ENCODE measurements at regions not wholly inside any gene's neighbourhood (a gene's known extent, or its start where the extent isn't known, plus 50 kb on each side); places are given as distances from the start of the nearest gene placed in this dataset.

GRCh38 chr11:103773537-103773936 lies 262.9 kb upstream of the DDI1 start:
- Histone ChIP-seq H3K9ac (no peak overlapping the region), H3K9me3 (no peaks in the 10 kb centered on the region), H3K4me1 (peaks cover 18% of the 10 kb centered on the region; the same call in 1 of the 2 replicates), H4K20me1 (no peaks in the 10 kb centered on the region), H3K4me2 (peak overlapping the region; percentile 16; the same call in 1 of the 2 replicates), H3K27ac (no peak overlapping the region), H3K4me3 (no peak overlapping the region), H3K36me3 (no peaks in the 10 kb centered on the region), H3K27me3 (no peaks in the 10 kb centered on the region)
- no peak for TF ChIP-seq Cebpa-rat (IDR thresholded peaks at IDR 0.05)

- no peaks in the 10 kb centered on the region for H3K27me3 ChIP-seq
- TF ChIP-seq Cebpa-rat (IDR thresholded peaks at IDR 0.05) = no peak
- no peaks in the 10 kb centered on the region for H3K36me3 ChIP-seq
- H3K4me1 ChIP-seq = 0 out of 2 replicates have a peak, but pooled peaks cover 9% of the 10 kb centered on the region
- H3K27ac ChIP-seq = no peak overlapping the region
- no peak overlapping the region for H3K9ac ChIP-seq
- H4K20me1 ChIP-seq = no peaks in the 10 kb centered on the region
- H3K9me3 ChIP-seq = no peaks in the 10 kb centered on the region
- H3K4me2 ChIP-seq = no peak overlapping the region
- no peak overlapping the region for H3K4me3 ChIP-seq
Measured at GRCh38 chr11:103779054-103779453, 257.4 kb upstream of the DDI1 start.

GRCh38 chr11:103789952-103790351 lies 246.5 kb upstream of the DDI1 start:
- Histone ChIP-seq H3K4me3 (no peak overlapping the region), H3K4me2 (no peak overlapping the region), H4K20me1 (no peaks in the 10 kb centered on the region), H3K36me3 (no peaks in the 10 kb centered on the region), H3K27me3 (no peaks in the 10 kb centered on the region), H3K9me3 (peaks cover 12% of the 10 kb centered on the region; the same call in 1 of the 2 replicates), H3K27ac (no peak overlapping the region), H3K4me1 (no peaks in the 10 kb centered on the region), H3K9ac (no peak overlapping the region)
- no peak for TF ChIP-seq Cebpa-rat (IDR thresholded peaks at IDR 0.05)

GRCh38 chr11:103792981-103793468 lies 243.4 kb upstream of the DDI1 start:
- Histone ChIP-seq H3K4me1 (peaks cover 8% of the 10 kb centered on the region), H3K27ac (no peak overlapping the region), H3K27me3 (no peaks in the 10 kb centered on the region), H4K20me1 (no peaks in the 10 kb centered on the region), H3K36me3 (no peaks in the 10 kb centered on the region), H3K9ac (no peak overlapping the region), H3K4me2 (no peak overlapping the region), H3K4me3 (no peak overlapping the region), H3K9me3 (no peaks in the 10 kb centered on the region)
- TF ChIP-seq Cebpa-rat (IDR thresholded peaks at IDR 0.05) = no peak

GRCh38 chr11:103794262-103794661 lies 242.2 kb upstream of the DDI1 start:
- H3K4me1 ChIP-seq = peaks cover 19% of the 10 kb centered on the region
- H3K9ac ChIP-seq = no peak overlapping the region
- H3K9me3 ChIP-seq = no peaks in the 10 kb centered on the region
- no peak overlapping the region for H3K27ac ChIP-seq
- no peaks in the 10 kb centered on the region for H4K20me1 ChIP-seq
- H3K4me3 ChIP-seq = no peak overlapping the region
- no peaks in the 10 kb centered on the region for H3K27me3 ChIP-seq
- no peak for TF ChIP-seq Cebpa-rat (IDR thresholded peaks at IDR 0.05)
- H3K4me2 ChIP-seq = no peak overlapping the region
- H3K36me3 ChIP-seq = no peaks in the 10 kb centered on the region

GRCh38 chr11:103798026-103798425 lies 238.4 kb upstream of the DDI1 start:
- TF ChIP-seq Cebpa-rat (IDR thresholded peaks at IDR 0.05) = no peak
- no peaks in the 10 kb centered on the region for H3K27me3 ChIP-seq
- no peak overlapping the region for H3K4me3 ChIP-seq
- H3K36me3 ChIP-seq = no peaks in the 10 kb centered on the region
- no peaks in the 10 kb centered on the region for H3K9me3 ChIP-seq
- no peak overlapping the region; the same call in 1 of the 2 replicates for H3K27ac ChIP-seq
- H3K4me2 ChIP-seq = peak overlapping the region; percentile 54
- H3K9ac ChIP-seq = no peak overlapping the region
- no peaks in the 10 kb centered on the region for H4K20me1 ChIP-seq
- peaks cover 19% of the 10 kb centered on the region for H3K4me1 ChIP-seq

GRCh38 chr11:103798446-103798845 lies 238.0 kb upstream of the DDI1 start:
- no peaks in the 10 kb centered on the region for H3K36me3 ChIP-seq
- H4K20me1 ChIP-seq = no peaks in the 10 kb centered on the region
- no peak overlapping the region; the same call in 1 of the 2 replicates for H3K27ac ChIP-seq
- TF ChIP-seq Cebpa-rat (IDR thresholded peaks at IDR 0.05) = no peak
- H3K4me2 ChIP-seq = peak overlapping the region; percentile 54
- H3K4me1 ChIP-seq = peaks cover 19% of the 10 kb centered on the region
- no peaks in the 10 kb centered on the region for H3K27me3 ChIP-seq
- H3K4me3 ChIP-seq = no peak overlapping the region
- no peaks in the 10 kb centered on the region for H3K9me3 ChIP-seq
- H3K9ac ChIP-seq = no peak overlapping the region

GRCh38 chr11:103800406-103801114 lies 235.9 kb upstream of the DDI1 start:
- Histone ChIP-seq H3K4me2 (no peak overlapping the region), H3K4me3 (no peak overlapping the region)

GRCh38 chr11:103803062-103803461 lies 233.4 kb upstream of the DDI1 start:
- H3K9me3 ChIP-seq = no peaks in the 10 kb centered on the region
- H3K36me3 ChIP-seq = no peaks in the 10 kb centered on the region
- no peaks in the 10 kb centered on the region for H4K20me1 ChIP-seq
- peaks cover 17% of the 10 kb centered on the region for H3K4me1 ChIP-seq
- H3K4me3 ChIP-seq = no peak overlapping the region
- no peaks in the 10 kb centered on the region for H3K27me3 ChIP-seq
- TF ChIP-seq Cebpa-rat (IDR thresholded peaks at IDR 0.05) = no peak
- H3K9ac ChIP-seq = no peak overlapping the region
- no peak overlapping the region for H3K27ac ChIP-seq
- no peak overlapping the region for H3K4me2 ChIP-seq

More at GRCh38 chr11:103800406-103801114, 235.9 kb upstream of the DDI1 start:
- H3K36me3 ChIP-seq = no peaks in the 10 kb centered on the region
- no peaks in the 10 kb centered on the region for H3K27me3 ChIP-seq
- H3K4me1 ChIP-seq = peaks cover 25% of the 10 kb centered on the region
- TF ChIP-seq Cebpa-rat (IDR thresholded peaks at IDR 0.05) = no peak
- no peak overlapping the region for H3K9ac ChIP-seq
- no peaks in the 10 kb centered on the region for H4K20me1 ChIP-seq
- H3K9me3 ChIP-seq = no peaks in the 10 kb centered on the region
- no peak overlapping the region for H3K27ac ChIP-seq

GRCh38 chr11:103805688-103806009 lies 230.8 kb upstream of the DDI1 start:
- H3K4me1 ChIP-seq = peaks cover 6% of the 10 kb centered on the region; the same call in 1 of the 2 replicates
- TF ChIP-seq Cebpa-rat (IDR thresholded peaks at IDR 0.05) = no peak
- no peak overlapping the region for H3K9ac ChIP-seq
- no peaks in the 10 kb centered on the region for H3K27me3 ChIP-seq
- H4K20me1 ChIP-seq = no peaks in the 10 kb centered on the region
- no peak overlapping the region for H3K4me3 ChIP-seq
- no peak overlapping the region for H3K27ac ChIP-seq
- no peaks in the 10 kb centered on the region for H3K9me3 ChIP-seq
- no peak overlapping the region for H3K4me2 ChIP-seq
- H3K36me3 ChIP-seq = no peaks in the 10 kb centered on the region
